Left kidney (tissue), 1 donor: ENCODE measurements at regions not wholly inside any gene's neighbourhood (a gene's known extent, or its start where the extent isn't known, plus 50 kb on each side); places are given as distances from the start of the nearest gene placed in this dataset.

Experiments used
- DNase-seq: peaks from one replicate; pipeline ENCODE4 v3.0.0-alpha.2; 2013

DNA sequence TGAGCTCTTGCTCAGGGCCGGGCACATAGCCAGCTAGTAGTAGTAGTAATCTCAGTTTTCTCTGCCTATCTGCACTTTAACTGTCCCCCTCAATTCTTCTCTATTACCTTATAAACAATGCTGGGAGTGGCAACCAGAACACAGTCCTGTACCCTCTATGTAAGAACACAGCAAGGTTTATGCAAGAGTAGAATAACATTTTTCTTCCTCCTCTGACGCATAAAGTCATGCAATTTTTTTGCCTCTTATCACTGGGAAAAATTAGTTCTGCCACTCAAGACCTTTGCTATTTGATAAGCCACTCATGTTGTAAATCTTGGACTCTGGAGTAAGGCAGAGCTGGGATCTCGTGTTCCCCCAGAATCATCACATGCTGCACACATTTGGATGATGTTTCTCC, 200.7 kb upstream of the SOX11 start:
- no peak for DNase-seq

DNA sequence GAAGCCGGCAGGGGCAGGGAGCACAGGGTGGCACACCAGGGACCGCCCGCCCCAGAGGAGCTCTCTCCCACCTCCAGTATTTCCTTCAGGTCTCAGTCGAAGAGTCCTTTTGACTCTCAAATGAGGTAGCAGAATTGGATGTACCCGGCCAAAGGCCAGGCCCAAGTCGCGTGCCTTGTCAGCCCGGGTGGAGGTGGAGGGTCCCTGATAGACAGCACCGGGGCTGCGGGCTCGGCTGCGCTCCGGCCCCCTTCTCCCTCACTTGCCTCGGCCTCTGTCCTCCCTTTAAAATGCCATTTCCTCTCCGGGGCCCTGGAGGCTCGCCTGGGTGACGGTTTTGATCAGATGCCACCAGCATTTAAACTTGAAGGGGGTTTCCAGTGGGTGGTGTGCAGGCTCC, 198.9 kb upstream of the SOX11 start:
- DNase-seq = no peak

- DNase-seq = no peak
These were observed 198.0 kb upstream of the SOX11 start for GRCh38 chr2:5494212-5494611.

GRCh38 chr2:5495586-5495985, 196.6 kb upstream of the SOX11 start:
- DNase-seq = peak; percentile 12

DNA sequence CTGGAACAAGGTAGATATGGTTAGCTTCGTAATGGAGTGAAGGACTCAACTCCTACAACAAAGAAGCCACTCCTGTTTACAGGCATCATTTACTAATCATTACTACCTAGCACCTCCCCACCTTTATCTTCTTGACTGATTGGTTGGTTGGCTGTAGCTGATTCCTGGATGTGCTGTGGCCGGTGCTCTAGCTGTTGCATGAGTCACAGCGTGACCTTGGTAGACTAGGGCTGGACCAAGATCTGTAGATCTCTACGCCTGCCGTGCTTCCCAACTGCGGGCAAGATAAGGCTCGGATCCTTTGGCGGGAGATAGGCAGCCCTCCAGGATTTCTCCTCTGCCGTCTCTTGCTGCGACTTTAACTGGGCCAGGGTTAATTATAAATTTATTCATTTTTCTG, 194.3 kb upstream of the SOX11 start:
- no peak for DNase-seq

- DNase-seq = no peak
These were observed 190.4 kb upstream of the SOX11 start for GRCh38 chr2:5501807-5502206.

- no peak for DNase-seq
These were observed 189.8 kb upstream of the SOX11 start for GRCh38 chr2:5502385-5502784.

DNA sequence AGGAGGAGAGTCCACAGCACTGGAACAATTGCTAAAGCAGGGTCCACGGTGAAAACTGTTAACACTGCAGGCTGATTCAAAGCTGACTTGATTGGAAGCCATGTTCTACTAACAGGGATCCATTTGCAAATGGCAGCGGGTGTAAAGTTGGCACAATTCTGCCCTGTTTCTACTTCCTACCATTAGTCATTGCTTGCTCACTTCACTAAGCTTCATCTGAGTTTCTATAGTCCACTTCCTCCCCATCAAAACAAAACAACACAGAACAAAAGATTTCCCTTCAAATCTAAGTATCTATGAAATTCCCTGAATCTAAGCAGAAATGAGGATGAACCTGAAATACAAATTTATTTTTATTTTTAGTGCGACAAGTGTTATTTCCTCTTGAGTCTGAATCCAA, 187.4 kb upstream of the SOX11 start:
- no peak for DNase-seq

GRCh38 chr2:5507367-5507766, 184.8 kb upstream of the SOX11 start:
- DNase-seq = no peak

DNA sequence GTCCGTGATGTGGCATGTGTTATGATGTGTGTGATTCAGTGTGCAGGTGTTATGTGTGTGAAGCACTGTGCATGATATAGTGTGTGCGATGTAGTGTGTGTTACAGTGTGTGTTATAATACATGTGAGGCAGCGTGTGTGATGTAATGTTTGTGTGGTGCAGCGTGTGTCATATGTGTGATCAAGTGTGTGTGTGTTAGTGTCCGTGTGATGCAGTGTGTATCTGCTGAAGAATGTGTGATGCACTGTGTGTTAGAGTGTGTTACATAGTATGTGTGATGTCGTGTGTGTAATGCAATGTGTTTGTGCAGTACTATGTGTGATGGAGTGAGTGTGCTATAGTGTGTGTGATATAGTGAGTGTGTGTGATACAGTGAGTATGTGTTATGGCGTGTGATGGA, 182.8 kb upstream of the SOX11 start:
- no peak for DNase-seq

DNA sequence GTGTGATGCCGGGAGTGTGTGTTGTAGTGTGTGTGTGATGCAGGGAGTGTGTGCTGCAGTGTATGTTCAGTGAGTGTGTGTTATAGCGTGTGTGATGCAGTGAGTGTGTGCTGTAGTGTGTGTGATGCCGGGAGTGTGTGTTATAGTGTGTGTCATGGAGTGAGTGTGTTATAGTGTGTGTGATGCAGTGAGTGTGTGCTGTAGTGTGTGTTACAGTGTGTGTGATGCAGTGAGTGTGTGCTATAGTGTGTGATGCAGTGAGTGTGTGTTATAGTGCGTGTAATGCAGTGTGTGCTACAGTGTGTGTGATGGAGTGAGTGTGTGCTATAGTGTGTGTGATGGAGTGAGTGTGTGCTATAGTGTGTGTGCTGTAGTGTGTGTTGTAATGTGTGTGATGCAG, 182.1 kb upstream of the SOX11 start:
- DNase-seq = no peak

DNA sequence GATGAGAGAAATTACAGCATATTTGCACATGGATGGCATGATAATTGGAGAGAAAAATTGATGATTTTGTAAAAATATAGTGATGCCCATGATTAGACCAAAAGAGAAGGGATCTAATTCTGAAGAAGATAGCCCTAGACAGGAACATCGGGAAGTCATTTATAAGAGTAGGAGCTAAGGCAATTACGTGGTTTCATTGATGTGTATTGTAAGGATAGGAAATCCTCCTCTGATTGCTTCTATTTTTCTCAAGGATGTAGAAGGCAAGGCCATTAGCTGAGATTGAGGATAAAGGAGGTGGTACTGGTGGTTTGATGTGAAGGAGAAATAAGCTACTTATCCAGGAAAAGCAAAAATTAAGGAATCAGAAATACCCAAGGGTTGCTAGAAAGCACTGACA, 176.5 kb upstream of the SOX11 start:
- DNase-seq = no peak

GRCh38 chr2:5519286-5519685, 172.9 kb upstream of the SOX11 start:
- DNase-seq = no peak

GRCh38 chr2:5520463-5520972, 171.7 kb upstream of the SOX11 start:
- DNase-seq = peak; percentile 63

DNA sequence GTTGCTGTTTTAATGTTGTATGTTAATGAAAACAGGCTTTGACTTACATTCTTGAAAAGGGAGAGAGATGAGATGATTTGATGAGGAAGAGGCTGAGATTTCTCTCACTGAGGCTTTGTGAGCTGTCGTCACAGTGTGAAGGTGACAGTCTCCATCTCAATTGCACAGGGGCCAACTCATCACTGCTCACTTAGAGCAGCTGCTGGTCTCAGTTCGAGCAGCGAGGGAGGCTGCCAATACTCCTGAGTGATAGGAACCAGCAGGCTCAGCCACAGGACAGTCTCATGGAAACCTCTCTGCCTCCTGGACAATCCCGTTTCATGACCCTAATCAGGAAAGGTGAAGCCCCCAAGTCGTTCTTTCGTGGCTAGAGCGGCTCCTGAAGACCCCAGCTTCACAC, 170.7 kb upstream of the SOX11 start:
- no peak for DNase-seq

DNA sequence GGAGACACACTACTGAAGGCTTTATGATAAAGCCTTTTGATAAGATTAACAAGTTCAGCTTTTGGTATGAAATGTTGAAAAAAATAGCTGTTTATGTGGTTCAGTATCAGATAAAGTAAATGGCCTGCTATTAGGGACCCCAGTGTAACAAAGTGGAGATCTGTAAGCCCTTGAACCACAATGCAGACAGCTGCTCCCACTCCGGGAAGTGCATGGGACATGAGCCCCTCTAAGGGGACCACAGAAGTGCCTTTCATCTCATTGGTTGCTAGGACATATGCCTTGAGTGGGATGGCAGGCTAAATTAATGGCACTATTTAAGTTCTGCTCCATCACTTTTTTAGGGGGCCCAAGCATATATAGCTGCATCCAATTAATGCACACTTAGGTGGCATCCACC, 167.6 kb upstream of the SOX11 start:
- DNase-seq = no peak

GRCh38 chr2:5528706-5529105, 163.5 kb upstream of the SOX11 start:
- DNase-seq = no peak

DNA sequence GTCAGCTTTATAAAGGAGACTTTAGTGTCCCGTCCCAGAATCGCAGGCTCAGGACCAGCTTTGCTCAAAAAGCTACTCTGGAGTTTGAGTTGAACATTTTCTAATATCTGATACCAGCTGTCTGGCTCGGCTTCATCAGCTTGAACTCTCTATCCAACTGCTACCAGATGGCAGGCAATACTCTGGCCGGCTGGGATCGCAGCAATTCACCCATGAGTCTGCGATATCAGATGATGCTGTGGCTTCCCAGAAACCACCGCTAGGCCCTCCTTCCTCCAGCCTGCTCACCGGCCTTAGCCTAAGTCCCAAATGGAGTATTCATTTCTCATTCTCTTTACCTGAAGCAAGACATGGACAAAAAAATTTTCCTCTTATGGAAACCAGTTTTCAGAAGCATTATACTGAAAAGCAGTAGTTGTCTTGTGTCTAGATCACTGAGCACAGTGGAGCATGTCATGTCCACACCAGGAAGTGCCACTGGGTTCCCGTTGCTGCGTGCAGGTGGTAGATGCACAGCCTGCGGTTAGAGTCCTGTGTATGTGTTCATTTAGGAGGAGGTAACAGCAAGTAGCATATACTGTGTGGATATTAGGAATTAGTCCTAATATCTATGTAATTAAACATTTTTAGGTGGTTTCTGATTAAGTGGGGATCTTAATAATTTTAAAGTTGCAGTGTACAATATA, 162.0 kb upstream of the SOX11 start:
- DNase-seq = no peak

DNA sequence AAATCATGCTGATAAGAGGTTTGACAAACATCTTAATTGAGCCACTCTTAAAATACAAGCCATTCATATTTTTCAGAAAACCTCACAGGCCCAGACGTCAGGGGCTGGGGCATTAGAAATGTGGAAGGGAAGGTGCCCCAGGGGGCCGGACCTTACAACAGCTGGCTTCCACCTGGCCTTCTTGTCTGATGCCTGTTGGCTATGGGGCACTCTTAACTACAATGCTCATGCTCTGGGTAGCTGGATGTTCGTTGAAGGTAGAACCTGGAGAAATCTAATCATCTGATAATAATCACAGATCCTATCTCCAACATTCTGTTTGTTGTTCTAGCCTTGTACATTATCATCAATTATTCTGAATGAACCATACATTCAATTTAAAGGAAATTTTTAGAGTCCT, 156.9 kb upstream of the SOX11 start:
- DNase-seq = no peak

- DNase-seq = no peak
These were observed 154.9 kb upstream of the SOX11 start for GRCh38 chr2:5537180-5537688.

DNA sequence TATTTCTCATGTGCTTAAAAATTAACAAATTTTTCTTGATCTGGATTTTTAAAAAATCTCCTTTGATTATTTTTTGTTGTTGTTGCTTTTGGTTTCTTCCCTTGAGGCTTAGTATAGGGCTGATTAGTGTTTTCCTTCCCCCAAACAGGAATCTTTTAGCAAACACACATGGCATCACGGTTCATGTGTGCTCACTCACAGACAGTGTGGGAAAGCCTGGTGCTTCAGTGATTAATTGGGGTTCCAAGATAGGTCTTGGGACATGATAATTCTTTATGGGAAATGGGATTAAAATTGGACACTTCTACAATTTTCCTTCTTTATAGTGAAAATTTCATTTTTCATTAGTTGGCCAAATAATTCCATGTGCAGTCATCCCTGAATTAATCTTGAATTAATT, 153.9 kb upstream of the SOX11 start:
- no peak for DNase-seq

GRCh38 chr2:5538772-5539171, 153.4 kb upstream of the SOX11 start:
- DNase-seq = peak; percentile 42

GRCh38 chr2:5539282-5540165, 152.7 kb upstream of the SOX11 start:
- DNase-seq = peak; percentile 74
